ENCODE measurements at regions not wholly inside any gene's neighbourhood (a gene's known extent, or its start where the extent isn't known, plus 50 kb on each side); places are given as distances from the start of the nearest gene placed in this dataset.
"Not testable (repeated sequence)": the region's sequence is repeated elsewhere in the genome, so short reads cannot be mapped to it uniquely, and the experiment has no call there.

- TF ChIP-seq CTCF, POLR2A (IDR thresholded peaks at IDR 0.05): not testable (repeated sequence)
Measured at GRCh38 chr7:29680601-29681000, 117.0 kb downstream of the PRR15 start.

Measured in right lobe of liver (tissue), 4 donors.